ENCODE measurements at regions not wholly inside any gene's neighbourhood (a gene's known extent, or its start where the extent isn't known, plus 50 kb on each side); places are given as distances from the start of the nearest gene placed in this dataset.
A peak's percentile ranks its signal among the peaks of the same experiment; 100 is the strongest.

DNA sequence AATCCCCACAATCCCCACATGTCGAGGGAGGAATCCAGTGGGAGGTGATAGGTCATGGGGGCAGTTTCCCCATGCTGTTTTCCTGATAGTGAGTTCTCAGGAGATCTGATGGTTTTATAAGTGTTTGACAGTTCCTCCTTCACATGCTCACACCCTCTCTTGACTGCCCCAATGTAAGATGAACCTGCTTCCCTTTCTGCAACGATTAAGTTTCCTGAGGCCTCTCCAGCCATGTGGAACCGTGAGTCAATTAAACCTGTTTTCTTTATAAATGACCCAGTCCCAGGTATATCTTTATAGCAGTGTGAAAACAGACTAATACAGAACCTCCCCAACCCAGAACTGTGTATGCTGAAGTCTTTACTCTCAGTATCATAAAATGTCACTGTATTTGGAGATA is 289.5 kb upstream of the MMADHC start:
- no peaks in the 10 kb centered on the region for H3K9me2 ChIP-seq (replicated peaks; ENCODE audit: low read length)
- no peaks in the 10 kb centered on the region for H4K20me1 ChIP-seq (ENCODE audit: low read length)
- ChIA-PET POLR2A (ENCODE audit: unreplicated experiment) (no interaction called here), CTCF (no interaction called here)
- intact Hi-C loops (cut with micrococcal nuclease), result no loop called here
- no peaks in the 10 kb centered on the region for H3K36me3 ChIP-seq (ENCODE audit: low read depth, low read length)
- ATAC-seq (no peak; the same call in 1 of the 2 replicates), DNase-seq (no peak)
- peak overlapping the region; percentile 47 for H3K27ac ChIP-seq (ENCODE audit: low read length)
- no peaks in the 10 kb centered on the region for H3K79me2 ChIP-seq (ENCODE audit: low read length)
- H3K4me3 ChIP-seq (ENCODE audit: low read length), result no peak overlapping the region
- no TSS peak for BruUV-seq (replicated peaks)
- H3K27me3 ChIP-seq (ENCODE audit: low read length), result no peaks in the 10 kb centered on the region
- no peak overlapping the region for H3K9ac ChIP-seq (ENCODE audit: low read length)
- H3F3A ChIP-seq (ENCODE audit: low read length, unreplicated experiment), result no peaks in the 10 kb centered on the region
- peaks cover 17% of the 10 kb centered on the region for H3K4me1 ChIP-seq (ENCODE audit: insufficient read depth, low read length)
- no peaks in the 10 kb centered on the region for H3K9me3 ChIP-seq (ENCODE audit: low read length)
- TF ChIP-seq, protein P1, sequence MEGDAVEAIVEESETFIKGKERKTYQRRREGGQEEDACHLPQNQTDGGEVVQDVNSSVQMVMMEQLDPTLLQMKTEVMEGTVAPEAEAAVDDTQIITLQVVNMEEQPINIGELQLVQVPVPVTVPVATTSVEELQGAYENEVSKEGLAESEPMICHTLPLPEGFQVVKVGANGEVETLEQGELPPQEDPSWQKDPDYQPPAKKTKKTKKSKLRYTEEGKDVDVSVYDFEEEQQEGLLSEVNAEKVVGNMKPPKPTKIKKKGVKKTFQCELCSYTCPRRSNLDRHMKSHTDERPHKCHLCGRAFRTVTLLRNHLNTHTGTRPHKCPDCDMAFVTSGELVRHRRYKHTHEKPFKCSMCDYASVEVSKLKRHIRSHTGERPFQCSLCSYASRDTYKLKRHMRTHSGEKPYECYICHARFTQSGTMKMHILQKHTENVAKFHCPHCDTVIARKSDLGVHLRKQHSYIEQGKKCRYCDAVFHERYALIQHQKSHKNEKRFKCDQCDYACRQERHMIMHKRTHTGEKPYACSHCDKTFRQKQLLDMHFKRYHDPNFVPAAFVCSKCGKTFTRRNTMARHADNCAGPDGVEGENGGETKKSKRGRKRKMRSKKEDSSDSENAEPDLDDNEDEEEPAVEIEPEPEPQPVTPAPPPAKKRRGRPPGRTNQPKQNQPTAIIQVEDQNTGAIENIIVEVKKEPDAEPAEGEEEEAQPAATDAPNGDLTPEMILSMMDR (conservative IDR thresholded peaks at IDR 0.05; ENCODE audit: low read depth, low read length), result no peak
- TF ChIP-seq EZH2 (IDR thresholded peaks at IDR 0.05; ENCODE audit: low read length, unreplicated experiment), result no peak
- no peak overlapping the region for H3K4me2 ChIP-seq (ENCODE audit: low read length)
- H2AFZ ChIP-seq (ENCODE audit: low read length), result no peak overlapping the region

DNA sequence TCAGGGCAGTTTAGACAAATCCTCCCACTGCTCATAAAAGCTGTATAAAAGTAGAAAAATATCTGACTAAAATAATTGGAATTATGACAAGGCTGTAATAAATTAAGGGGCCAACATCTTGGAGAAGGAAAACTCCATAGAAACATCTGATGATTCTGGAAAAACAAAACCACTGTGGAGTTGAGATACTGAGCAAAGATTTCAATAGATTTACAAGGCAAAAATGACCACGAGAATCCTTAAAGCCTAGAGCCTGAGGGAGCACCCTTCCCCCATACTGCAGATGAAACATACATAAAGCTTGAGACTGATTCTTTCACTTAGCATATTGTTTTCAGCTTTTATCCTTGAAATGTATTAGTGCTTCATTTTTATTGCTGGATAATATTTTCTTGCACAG is 286.4 kb upstream of the MMADHC start:
- peak; percentile 14 for DNase-seq
- Histone ChIP-seq H3K9ac (ENCODE audit: low read length) (no peak overlapping the region), H3K9me2 (replicated peaks; ENCODE audit: low read length) (no peaks in the 10 kb centered on the region), H3K4me3 (ENCODE audit: low read length) (no peak overlapping the region), H2AFZ (ENCODE audit: low read length) (no peak overlapping the region), H3K4me2 (ENCODE audit: low read length) (no peak overlapping the region), H4K20me1 (ENCODE audit: low read length) (no peaks in the 10 kb centered on the region), H3K36me3 (ENCODE audit: low read depth, low read length) (no peaks in the 10 kb centered on the region), H3K79me2 (ENCODE audit: low read length) (no peaks in the 10 kb centered on the region), H3F3A (ENCODE audit: low read length, unreplicated experiment) (no peaks in the 10 kb centered on the region), H3K27me3 (ENCODE audit: low read length) (no peaks in the 10 kb centered on the region), H3K4me1 (ENCODE audit: insufficient read depth, low read length) (peaks cover 17% of the 10 kb centered on the region), H3K27ac (ENCODE audit: low read length) (no peak overlapping the region), H3K9me3 (ENCODE audit: low read length) (0 out of 2 replicates have a peak, but pooled peaks cover under 1% of the 10 kb centered on the region)
- intact Hi-C loops (cut with micrococcal nuclease), result no loop called here
- ATAC-seq, result no peak
- TF ChIP-seq EZH2phosphoT487 (IDR thresholded peaks at IDR 0.05; ENCODE audit: borderline replicate concordance, low read length) (no peak), EZH2 (IDR thresholded peaks at IDR 0.05; ENCODE audit: low read length, unreplicated experiment) (no peak)
- TF ChIP-seq, protein P1 (conservative IDR thresholded peaks at IDR 0.05; ENCODE audit: low read depth, low read length), result no peak
- ChIA-PET CTCF (no interaction called here), POLR2A (ENCODE audit: unreplicated experiment) (no interaction called here)
- no TSS peak for BruUV-seq (replicated peaks)

DNA sequence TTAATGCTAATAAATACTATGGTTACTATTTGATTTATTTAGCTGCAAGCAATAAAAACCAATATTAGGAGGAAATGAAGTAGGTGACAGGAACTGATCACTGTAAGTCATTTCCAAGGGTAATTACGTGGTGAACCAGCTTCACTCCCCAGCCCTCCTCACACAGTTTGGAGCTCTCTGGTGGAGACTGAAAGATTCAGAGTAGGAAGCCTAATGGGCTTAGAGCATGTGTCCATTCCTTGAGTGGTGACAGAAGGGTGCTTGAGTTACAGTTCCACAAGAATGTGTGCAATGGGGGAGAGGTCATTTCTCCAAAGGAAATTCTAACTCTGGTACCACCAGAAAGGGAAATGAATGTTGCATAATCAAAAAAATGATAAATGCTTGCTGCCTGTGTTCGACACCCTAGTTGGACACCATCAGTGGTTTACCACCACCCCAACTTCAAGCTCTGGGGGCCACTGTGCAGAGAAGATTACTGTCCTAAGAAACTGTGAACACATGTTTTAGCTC is 285.1 kb upstream of the MMADHC start:
- 0 out of 2 replicates have a peak overlapping the region, but pooled peaks have one; percentile 12 for H2AFZ ChIP-seq (ENCODE audit: low read length)
- BruUV-seq (replicated peaks), result no TSS peak
- H3K9ac ChIP-seq (ENCODE audit: low read length), result no peak overlapping the region
- no peak overlapping the region for H3K4me2 ChIP-seq (ENCODE audit: low read length)
- H3K4me3 ChIP-seq (ENCODE audit: low read length), result no peak overlapping the region
- CTCF ChIA-PET, result no interaction called here
- H4K20me1 ChIP-seq (ENCODE audit: low read length), result no peaks in the 10 kb centered on the region
- H3K27me3 ChIP-seq (ENCODE audit: low read length), result no peaks in the 10 kb centered on the region
- DNase-seq (no peak), ATAC-seq (no peak)
- H3K36me3 ChIP-seq (ENCODE audit: low read depth, low read length), result no peaks in the 10 kb centered on the region
- no peaks in the 10 kb centered on the region; the same call in 1 of the 2 replicates for H3K9me2 ChIP-seq (replicated peaks; ENCODE audit: low read length)
- TF ChIP-seq, protein P1 (conservative IDR thresholded peaks at IDR 0.05; ENCODE audit: low read depth, low read length), result no peak
- TF ChIP-seq EZH2 (IDR thresholded peaks at IDR 0.05; ENCODE audit: low read length, unreplicated experiment) (no peak), EZH2phosphoT487 (IDR thresholded peaks at IDR 0.05; ENCODE audit: borderline replicate concordance, low read length) (no peak)
- no peaks in the 10 kb centered on the region for H3K79me2 ChIP-seq (ENCODE audit: low read length)
- intact Hi-C loops (cut with micrococcal nuclease), result no loop called here
- no peaks in the 10 kb centered on the region for H3F3A ChIP-seq (ENCODE audit: low read length, unreplicated experiment)
- POLR2A ChIA-PET (ENCODE audit: unreplicated experiment), result no interaction called here
- H3K27ac ChIP-seq (ENCODE audit: low read length), result no peak overlapping the region
- peaks cover 6% of the 10 kb centered on the region for H3K4me1 ChIP-seq (ENCODE audit: insufficient read depth, low read length)
- peaks cover 7% of the 10 kb centered on the region; the same call in 1 of the 2 replicates for H3K9me3 ChIP-seq (ENCODE audit: low read length)

Measured in PC-3 (cell line).